ENCODE measurements at regions not wholly inside any gene's neighbourhood (a gene's known extent, or its start where the extent isn't known, plus 50 kb on each side); places are given as distances from the start of the nearest gene placed in this dataset.
"Not testable (repeated sequence)": the region's sequence is repeated elsewhere in the genome, so short reads cannot be mapped to it uniquely, and the experiment has no call there.

GRCh38 chr5:83889971-83890745, 169.5 kb upstream of the HAPLN1 start:
- Mint-ChIP-seq H3K9me3 (peaks cover 0 to under 1% of the 10 kb centered on the region in 2 donors), H3K36me3 (no peaks in the 10 kb centered on the region), H3K27ac (no peak overlapping the region)
- DNase-seq (ENCODE audit: low spot score in 2 of 2) (no peak), ATAC-seq (no peak)

DNA sequence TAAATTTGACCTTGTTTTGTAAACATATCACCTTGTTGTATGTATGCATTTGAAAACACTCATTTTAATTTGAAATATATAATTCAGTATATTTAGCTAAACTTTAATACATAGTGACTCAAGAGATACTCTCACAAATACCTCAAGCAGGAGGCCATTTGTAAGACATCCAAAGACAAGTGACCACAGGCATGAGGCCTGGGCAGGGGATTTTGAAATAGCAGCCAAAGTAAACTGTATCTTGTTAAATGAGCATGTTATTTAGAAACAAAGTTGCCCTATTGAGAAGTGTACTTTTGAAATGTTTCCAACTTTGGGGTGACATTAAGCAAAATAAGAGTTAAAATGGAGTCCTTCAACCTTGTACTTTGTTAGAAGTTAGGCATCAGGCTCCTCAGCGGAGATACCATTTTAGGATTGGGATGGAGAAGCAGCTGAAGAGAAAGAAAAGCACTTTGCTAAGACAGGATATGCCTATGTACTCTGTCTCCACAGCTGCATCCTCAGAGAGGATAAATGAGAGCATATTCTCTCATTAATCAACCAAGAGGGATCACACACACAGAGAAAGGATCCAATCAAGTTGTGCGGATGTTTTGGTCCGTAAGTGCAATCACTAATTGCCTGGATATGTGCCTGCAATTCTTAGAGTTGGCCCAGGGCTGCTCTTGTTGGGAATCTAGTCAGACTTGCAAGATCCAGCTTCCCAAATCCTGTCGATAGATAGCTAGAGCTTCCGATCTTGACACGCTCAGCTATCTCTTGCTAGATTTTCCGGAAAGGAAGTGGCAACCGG, 157.5 kb upstream of the HAPLN1 start:
- Mint-ChIP-seq H3K27ac (no peak overlapping the region), H3K36me3 (no peaks in the 10 kb centered on the region)
- no peak for DNase-seq (ENCODE audit: low spot score in 2 of 2)

GRCh38 chr5:83871533-83872395, 151.1 kb upstream of the HAPLN1 start:
- Mint-ChIP-seq H3K9me3 (no peaks in the 10 kb centered on the region), H3K36me3 (no peaks in the 10 kb centered on the region), H3K27ac (no peak overlapping the region)

More for the DNA sequence above, 157.5 kb upstream of the HAPLN1 start:
- ATAC-seq: no peak
- H3K9me3 Mint-ChIP-seq: no peaks in the 10 kb centered on the region

DNA sequence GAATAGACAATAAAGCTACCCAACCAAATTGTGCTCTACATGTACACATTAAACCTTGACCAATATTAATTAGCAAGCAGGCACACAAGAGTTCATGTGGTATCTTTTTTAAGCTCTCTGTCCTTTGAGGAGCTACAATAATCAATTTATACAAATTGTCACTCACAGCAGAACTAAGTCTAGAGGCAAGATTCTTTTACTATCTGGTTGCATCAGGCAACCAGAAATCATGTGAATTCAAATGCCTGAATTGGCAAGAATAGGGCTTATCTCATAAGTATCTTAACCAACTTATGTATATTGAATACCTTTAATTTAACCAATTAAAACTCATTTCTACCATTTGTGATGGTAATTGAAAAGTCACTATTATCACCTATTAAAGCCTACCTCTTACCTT, 145.5 kb upstream of the HAPLN1 start:
- no peak for ATAC-seq
- Mint-ChIP-seq H3K36me3 (no peaks in the 10 kb centered on the region), H3K27ac (no peak overlapping the region), H3K9me3 (peaks cover 1 to 2% of the 10 kb centered on the region in 2 donors)
- no peak for DNase-seq (ENCODE audit: low spot score in 2 of 2)

More at GRCh38 chr5:83871533-83872395, 151.1 kb upstream of the HAPLN1 start:
- no peak for DNase-seq (ENCODE audit: low spot score in 2 of 2)
- no peak for ATAC-seq

DNA sequence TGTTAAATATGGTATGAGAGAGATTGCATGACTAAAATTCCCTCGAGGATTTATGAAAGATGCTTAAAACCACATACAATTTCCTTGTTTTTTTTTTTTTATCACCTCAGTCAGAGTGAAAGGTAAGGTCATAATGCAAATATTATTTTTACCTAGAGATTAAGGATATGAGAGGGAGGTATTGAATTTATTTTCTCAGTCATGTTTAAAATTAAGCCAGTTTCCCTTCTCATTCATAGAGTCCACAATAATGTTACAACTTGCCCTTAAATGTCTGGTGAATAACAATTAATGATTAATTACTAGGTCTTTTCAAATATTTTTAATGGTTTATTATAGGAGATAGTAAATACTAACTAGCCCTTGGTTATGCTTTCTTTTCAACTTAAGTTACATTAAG, 144.9 kb upstream of the HAPLN1 start:
- no peak overlapping the region for H3K27ac Mint-ChIP-seq
- peaks cover 4 to 5% of the 10 kb centered on the region in 2 donors for H3K9me3 Mint-ChIP-seq
- no peaks in the 10 kb centered on the region for H3K36me3 Mint-ChIP-seq
- ATAC-seq: no peak
- no peak for DNase-seq (ENCODE audit: low spot score in 2 of 2)

DNA sequence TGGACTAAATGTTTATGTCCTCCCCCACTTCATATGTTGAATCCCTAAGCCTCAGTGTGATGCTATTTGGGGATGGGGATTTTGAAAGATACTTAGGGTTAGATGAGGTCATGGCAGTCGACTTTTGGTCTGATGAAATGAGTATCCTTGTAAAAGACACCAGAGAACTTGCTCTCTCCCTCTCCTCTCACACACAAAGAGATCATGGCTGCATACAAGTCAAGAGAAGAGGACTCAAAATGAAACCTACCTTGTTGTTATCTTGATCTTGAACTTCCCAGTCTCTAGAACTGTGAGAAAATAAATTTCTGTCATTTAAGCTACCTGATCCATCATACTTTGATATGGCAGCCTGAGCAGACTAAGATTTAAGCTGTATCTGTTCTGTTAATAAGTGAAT, 144.0 kb upstream of the HAPLN1 start:
- no peak for DNase-seq (ENCODE audit: low spot score in 2 of 2)
- H3K9me3 Mint-ChIP-seq: peaks cover 4 to 5% of the 10 kb centered on the region in 2 donors
- ATAC-seq: no peak
- H3K36me3 Mint-ChIP-seq: no peaks in the 10 kb centered on the region
- no peak overlapping the region for H3K27ac Mint-ChIP-seq

DNA sequence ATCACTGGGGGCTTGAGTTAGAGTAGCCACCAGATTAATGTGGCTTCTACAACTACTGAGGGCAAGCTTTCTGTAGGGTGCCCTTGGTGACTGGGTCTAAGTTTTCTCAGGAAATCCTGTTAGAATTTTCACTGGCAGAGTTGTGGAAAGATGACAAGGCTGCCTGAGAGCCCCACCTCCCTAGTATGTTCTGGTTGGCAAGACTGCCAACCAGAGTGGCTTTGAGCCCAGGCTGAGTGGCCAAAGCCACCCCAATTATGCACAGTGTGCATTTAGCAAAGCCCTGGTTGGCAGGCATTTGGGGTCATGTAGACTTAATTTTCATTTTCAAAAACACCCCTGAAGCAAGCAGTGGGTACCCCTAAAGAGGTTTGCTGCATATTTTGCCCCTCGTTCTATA, 136.7 kb upstream of the HAPLN1 start:
- ATAC-seq (no peak), DNase-seq (ENCODE audit: low spot score in 2 of 2) (no peak)
- Mint-ChIP-seq H3K27ac (no peak overlapping the region), H3K9me3 (peaks cover 9 to 10% of the 10 kb centered on the region in 2 donors), H3K36me3 (no peaks in the 10 kb centered on the region)

- Mint-ChIP-seq H3K27ac (no peak overlapping the region), H3K9me3 (peaks cover 9 to 10% of the 10 kb centered on the region in 2 donors), H3K36me3 (no peaks in the 10 kb centered on the region)
- DNase-seq (ENCODE audit: low spot score in 2 of 2): no peak
- ATAC-seq: no peak
Measured at GRCh38 chr5:83856881-83857280, 136.2 kb upstream of the HAPLN1 start.

DNA sequence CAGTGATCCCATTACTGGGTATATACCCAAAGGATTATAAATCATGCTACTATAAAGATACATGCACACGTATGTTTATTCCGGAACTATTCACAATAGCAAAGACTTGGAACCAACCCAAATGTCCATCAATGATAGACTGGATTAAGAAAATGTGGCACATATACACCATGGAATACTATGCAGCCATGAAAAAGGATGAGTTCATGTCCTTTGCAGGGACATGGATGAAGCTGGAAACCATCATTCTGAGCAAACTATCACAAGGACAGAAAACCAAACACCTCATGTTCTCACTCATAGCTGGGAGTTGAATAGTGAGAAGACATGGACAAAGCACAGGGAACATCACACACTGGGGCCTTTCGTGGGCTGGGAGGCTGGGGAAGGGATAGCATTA, 129.8 kb upstream of the HAPLN1 start:
- not testable (repeated sequence) for H3K36me3 Mint-ChIP-seq

GRCh38 chr5:83848941-83849340, 128.3 kb upstream of the HAPLN1 start:
- H3K36me3 Mint-ChIP-seq: no peaks in the 10 kb centered on the region
- no peak for DNase-seq (ENCODE audit: low spot score in 2 of 2)
- no peak overlapping the region for H3K27ac Mint-ChIP-seq
- no peak for ATAC-seq
- H3K9me3 Mint-ChIP-seq: peaks cover 3 to 8% of the 10 kb centered on the region in 2 donors

More for the DNA sequence above, 129.8 kb upstream of the HAPLN1 start:
- not testable (repeated sequence) for DNase-seq (ENCODE audit: low spot score in 2 of 2); H3K27ac Mint-ChIP-seq; ATAC-seq; H3K9me3 Mint-ChIP-seq

- Mint-ChIP-seq H3K27ac (no peak overlapping the region), H3K9me3 (peaks cover 3 to 11% of the 10 kb centered on the region in 2 donors), H3K36me3 (no peaks in the 10 kb centered on the region)
- no peak for DNase-seq (ENCODE audit: low spot score in 2 of 2)
- no peak for ATAC-seq
Measured at GRCh38 chr5:83846624-83847350, 126.1 kb upstream of the HAPLN1 start.

- Mint-ChIP-seq H3K9me3 (peaks cover 9 to 14% of the 10 kb centered on the region in 2 donors), H3K36me3 (no peaks in the 10 kb centered on the region), H3K27ac (no peak overlapping the region)
- DNase-seq (ENCODE audit: low spot score in 2 of 2) (no peak), ATAC-seq (peak; percentile 59 to 86)
Measured at GRCh38 chr5:83844449-83845068, 123.9 kb upstream of the HAPLN1 start.

GRCh38 chr5:83839788-83840187, 119.1 kb upstream of the HAPLN1 start:
- no peak overlapping the region for H3K27ac Mint-ChIP-seq
- H3K9me3 Mint-ChIP-seq: peaks cover 9 to 14% of the 10 kb centered on the region in 2 donors
- no peaks in the 10 kb centered on the region for H3K36me3 Mint-ChIP-seq
- DNase-seq (ENCODE audit: low spot score in 2 of 2) (no peak), ATAC-seq (no peak)

GRCh38 chr5:83839256-83839655, 118.6 kb upstream of the HAPLN1 start:
- DNase-seq (ENCODE audit: low spot score in 2 of 2) (no peak), ATAC-seq (no peak)
- Mint-ChIP-seq H3K36me3 (no peaks in the 10 kb centered on the region), H3K9me3 (peaks cover 7 to 12% of the 10 kb centered on the region in 2 donors), H3K27ac (no peak overlapping the region)

GRCh38 chr5:83837265-83837907, 116.7 kb upstream of the HAPLN1 start:
- Mint-ChIP-seq H3K9me3 (peaks cover 5 to 11% of the 10 kb centered on the region in 2 donors), H3K36me3 (no peaks in the 10 kb centered on the region), H3K27ac (no peak overlapping the region)
- no peak for DNase-seq (ENCODE audit: low spot score in 2 of 2)
- ATAC-seq: no peak
